Muscle layer of colon (tissue), 2 donors: ENCODE measurements at regions not wholly inside any gene's neighbourhood (a gene's known extent, or its start where the extent isn't known, plus 50 kb on each side); places are given as distances from the start of the nearest gene placed in this dataset.

ENCODE experiments used
- H3K27ac ChIP-seq: one replicate; pipeline ENCODE4 v1.7.0; 2013; ENCODE audit warnings: low read depth, mild to moderate bottlenecking, low read length, moderate library complexity
- H3K27me3 ChIP-seq, 2 donors: one replicate each; pipeline ENCODE4 v1.7.0; 2013; ENCODE audit warnings: low read length in 2 of 2, mild to moderate bottlenecking in 2 of 2; ENCODE audit not compliant: insufficient read depth in 2 of 2, control insufficient read depth in 1 of 2
- H3K36me3 ChIP-seq: one replicate; pipeline ENCODE4 v1.7.0; 2013; ENCODE audit warnings: mild to moderate bottlenecking, low read length; ENCODE audit not compliant: insufficient read depth
- H3K4me1 ChIP-seq: one replicate; pipeline ENCODE4 v1.7.0; 2013; ENCODE audit warnings: mild to moderate bottlenecking, low read length; ENCODE audit not compliant: insufficient read depth
- H3K4me3 ChIP-seq, 2 donors: one replicate each; pipeline ENCODE4 v1.7.0; 2013; ENCODE audit warnings: low read length in 2 of 2, low read depth in 1 of 2, mild to moderate bottlenecking in 1 of 2, moderate library complexity in 1 of 2
- H3K9ac ChIP-seq: one replicate; pipeline ENCODE4 v1.7.0; 2013; ENCODE audit warnings: low read length
- H3K9me3 ChIP-seq: one replicate; pipeline ENCODE4 v1.7.0; 2013; ENCODE audit warnings: mild to moderate bottlenecking, low read length
- donor health status: abdominal sarcoma.
- donor health status: Adenocarcinoma of cecum.

GRCh38 chr5:143674469-143674786 lies 137.5 kb upstream of the HMHB1 start:
- Histone ChIP-seq H3K9ac (no peak overlapping the region), H3K27me3 (no peaks in the 10 kb centered on the region), H3K4me3 (no peak overlapping the region), H3K27ac (no peak overlapping the region), H3K4me1 (no peaks in the 10 kb centered on the region), H3K9me3 (no peaks in the 10 kb centered on the region), H3K36me3 (no peaks in the 10 kb centered on the region)

- Histone ChIP-seq H3K4me3 (no peak overlapping the region), H3K9ac (no peak overlapping the region), H3K36me3 (no peaks in the 10 kb centered on the region), H3K4me1 (no peaks in the 10 kb centered on the region), H3K27me3 (no peaks in the 10 kb centered on the region), H3K27ac (no peak overlapping the region), H3K9me3 (no peaks in the 10 kb centered on the region)
These were observed 138.1 kb upstream of the HMHB1 start for GRCh38 chr5:143673676-143674468.

DNA sequence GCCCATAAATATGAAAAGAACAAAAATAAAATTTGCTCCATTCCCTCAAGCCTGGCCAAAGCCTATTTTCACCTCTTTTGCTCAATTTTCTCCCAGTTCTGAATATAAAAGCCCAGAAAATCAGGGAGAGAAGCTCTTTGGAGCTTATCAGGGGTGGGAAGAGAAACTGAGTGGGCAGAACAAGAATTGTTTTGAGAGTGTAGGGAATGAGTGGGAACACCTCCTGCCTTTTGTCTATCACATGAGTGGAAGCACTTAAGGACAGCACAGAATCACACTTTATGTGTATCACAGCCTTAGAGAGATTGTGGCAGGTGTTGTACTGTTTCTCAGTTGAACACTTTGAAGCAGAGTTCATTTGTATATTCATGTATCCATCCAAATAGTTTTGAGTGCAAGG lies 139.2 kb upstream of the HMHB1 start:
- Histone ChIP-seq H3K27me3 (no peaks in the 10 kb centered on the region), H3K27ac (no peak overlapping the region), H3K4me3 (no peak overlapping the region), H3K9ac (no peak overlapping the region), H3K36me3 (no peaks in the 10 kb centered on the region), H3K9me3 (no peaks in the 10 kb centered on the region), H3K4me1 (no peaks in the 10 kb centered on the region)

DNA sequence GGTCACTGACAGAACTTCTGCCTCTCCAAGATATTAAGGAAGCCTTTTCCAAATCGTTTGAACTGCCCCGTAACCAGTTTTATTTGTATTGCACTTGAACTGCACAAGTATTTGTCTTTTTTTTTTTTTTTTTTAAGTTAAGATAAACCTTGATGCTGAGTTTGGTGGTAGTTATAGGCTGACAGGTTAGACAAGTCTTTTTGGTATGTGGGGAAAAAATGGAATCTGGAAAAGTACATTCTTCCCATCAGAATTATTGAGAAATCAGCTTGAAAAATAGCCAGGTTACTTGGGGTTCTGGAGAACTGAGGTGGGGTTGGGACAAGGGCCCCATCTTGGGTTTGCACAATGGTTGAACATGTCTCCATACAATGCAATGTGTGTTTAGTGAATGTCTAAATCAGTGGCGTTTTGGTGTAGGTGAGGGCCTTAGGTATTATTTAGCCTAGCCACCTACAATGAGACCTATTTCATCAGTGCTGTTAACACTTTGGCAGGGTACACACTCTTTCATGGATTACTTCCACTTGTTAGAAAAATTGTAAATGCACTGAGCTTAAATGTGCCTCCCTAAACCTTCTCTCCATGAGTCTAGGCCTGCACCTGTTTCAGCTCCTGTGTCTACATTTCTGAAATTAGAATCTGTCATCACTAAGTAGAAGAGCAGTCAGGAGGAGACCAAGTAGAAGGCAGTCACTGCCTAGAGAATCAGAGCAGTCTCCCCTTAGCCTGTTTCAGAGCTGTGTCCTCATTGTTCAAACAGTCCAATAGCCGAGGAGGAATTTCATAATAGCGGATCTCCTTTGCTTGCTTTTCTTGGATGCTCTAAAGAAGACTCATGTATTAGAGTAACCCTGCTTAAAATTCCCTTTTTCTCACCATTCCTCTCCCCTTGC lies 140.0 kb upstream of the HMHB1 start:
- Histone ChIP-seq H3K27me3 (no peaks in the 10 kb centered on the region), H3K27ac (no peak overlapping the region), H3K4me1 (no peaks in the 10 kb centered on the region), H3K9ac (no peak overlapping the region), H3K36me3 (no peaks in the 10 kb centered on the region), H3K4me3 (no peak overlapping the region), H3K9me3 (no peaks in the 10 kb centered on the region)

GRCh38 chr5:143671021-143671420 lies 140.9 kb upstream of the HMHB1 start:
- H3K9ac ChIP-seq, result no peak overlapping the region
- H3K27me3 ChIP-seq, result no peaks in the 10 kb centered on the region
- no peak overlapping the region for H3K4me3 ChIP-seq
- no peaks in the 10 kb centered on the region for H3K36me3 ChIP-seq
- H3K27ac ChIP-seq, result no peak overlapping the region
- H3K4me1 ChIP-seq, result no peaks in the 10 kb centered on the region
- H3K9me3 ChIP-seq, result no peaks in the 10 kb centered on the region

DNA sequence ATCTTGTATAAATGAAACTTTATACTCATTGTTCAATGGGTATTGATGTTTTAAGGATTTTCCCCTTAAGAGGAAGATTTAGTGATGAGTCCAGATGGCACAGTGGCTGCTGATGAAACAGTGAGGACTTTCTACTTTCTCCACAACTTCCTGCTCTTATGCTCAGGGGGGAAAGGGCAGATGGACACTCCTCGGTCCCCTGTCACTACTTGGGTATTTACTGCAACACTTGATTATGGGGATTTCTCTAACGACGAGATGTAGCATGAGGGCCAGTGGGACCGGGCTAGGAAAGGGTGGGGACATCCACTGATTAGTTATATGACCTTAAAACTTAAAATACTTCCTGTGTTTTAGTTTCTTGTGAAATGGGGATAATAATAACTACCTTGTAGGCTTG lies 146.1 kb upstream of the HMHB1 start:
- Histone ChIP-seq H3K27me3 (no peaks in the 10 kb centered on the region), H3K27ac (no peak overlapping the region), H3K9me3 (no peaks in the 10 kb centered on the region), H3K4me1 (no peaks in the 10 kb centered on the region), H3K4me3 (no peak overlapping the region), H3K9ac (no peak overlapping the region), H3K36me3 (no peaks in the 10 kb centered on the region)

DNA sequence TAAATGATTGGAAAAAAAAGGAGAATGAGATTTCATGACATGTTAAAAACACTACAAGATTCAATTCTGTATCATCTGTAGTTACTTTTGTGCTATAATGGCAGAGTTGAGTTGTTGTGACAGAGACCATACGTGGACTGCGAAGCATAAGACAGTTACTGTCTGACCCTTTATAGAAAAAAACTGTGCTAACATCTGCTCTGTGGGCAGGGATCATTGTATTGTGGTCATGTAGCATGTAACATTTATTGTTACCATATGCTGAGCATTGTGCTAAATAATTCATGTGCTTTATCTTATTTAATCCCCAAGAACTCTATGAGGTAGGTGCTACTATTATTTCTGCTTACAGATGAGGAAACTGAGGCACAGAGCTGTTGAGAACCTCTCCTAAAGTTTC lies 147.3 kb upstream of the HMHB1 start:
- Histone ChIP-seq H3K9me3 (no peaks in the 10 kb centered on the region), H3K4me1 (no peaks in the 10 kb centered on the region), H3K9ac (no peak overlapping the region), H3K27me3 (no peaks in the 10 kb centered on the region), H3K27ac (no peak overlapping the region), H3K36me3 (no peaks in the 10 kb centered on the region), H3K4me3 (no peak overlapping the region)

GRCh38 chr5:143663872-143664271 lies 148.1 kb upstream of the HMHB1 start:
- H3K4me1 ChIP-seq, result no peaks in the 10 kb centered on the region
- H3K27ac ChIP-seq, result no peak overlapping the region
- H3K36me3 ChIP-seq, result no peaks in the 10 kb centered on the region
- H3K9ac ChIP-seq, result no peak overlapping the region
- no peaks in the 10 kb centered on the region for H3K9me3 ChIP-seq
- H3K27me3 ChIP-seq, result no peaks in the 10 kb centered on the region
- no peak overlapping the region for H3K4me3 ChIP-seq

GRCh38 chr5:143662020-143662419 lies 149.9 kb upstream of the HMHB1 start:
- H3K36me3 ChIP-seq, result no peaks in the 10 kb centered on the region
- H3K4me3 ChIP-seq, result no peak overlapping the region
- no peak overlapping the region for H3K9ac ChIP-seq
- no peak overlapping the region for H3K27ac ChIP-seq
- H3K27me3 ChIP-seq, result no peaks in the 10 kb centered on the region
- no peaks in the 10 kb centered on the region for H3K4me1 ChIP-seq
- no peaks in the 10 kb centered on the region for H3K9me3 ChIP-seq

DNA sequence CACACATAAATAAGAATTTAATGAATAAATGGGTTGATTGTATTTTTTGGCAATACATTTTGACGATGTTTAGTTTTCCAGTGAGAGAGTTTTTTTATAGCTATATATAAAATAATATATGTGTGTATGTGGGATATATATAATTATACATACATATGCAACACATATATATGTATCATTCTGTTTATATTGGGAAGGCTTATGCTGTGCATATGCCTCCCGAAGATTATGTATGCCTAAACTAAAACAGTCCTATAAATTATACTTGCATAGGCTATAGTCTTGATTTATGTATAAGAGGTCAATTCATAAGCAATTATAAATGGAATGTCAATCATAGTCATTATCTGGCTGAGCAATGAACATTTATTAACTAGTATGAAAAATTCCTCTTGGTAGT lies 151.3 kb upstream of the HMHB1 start:
- Histone ChIP-seq H3K4me3 (no peak overlapping the region), H3K27me3 (no peaks in the 10 kb centered on the region), H3K9ac (no peak overlapping the region)

DNA sequence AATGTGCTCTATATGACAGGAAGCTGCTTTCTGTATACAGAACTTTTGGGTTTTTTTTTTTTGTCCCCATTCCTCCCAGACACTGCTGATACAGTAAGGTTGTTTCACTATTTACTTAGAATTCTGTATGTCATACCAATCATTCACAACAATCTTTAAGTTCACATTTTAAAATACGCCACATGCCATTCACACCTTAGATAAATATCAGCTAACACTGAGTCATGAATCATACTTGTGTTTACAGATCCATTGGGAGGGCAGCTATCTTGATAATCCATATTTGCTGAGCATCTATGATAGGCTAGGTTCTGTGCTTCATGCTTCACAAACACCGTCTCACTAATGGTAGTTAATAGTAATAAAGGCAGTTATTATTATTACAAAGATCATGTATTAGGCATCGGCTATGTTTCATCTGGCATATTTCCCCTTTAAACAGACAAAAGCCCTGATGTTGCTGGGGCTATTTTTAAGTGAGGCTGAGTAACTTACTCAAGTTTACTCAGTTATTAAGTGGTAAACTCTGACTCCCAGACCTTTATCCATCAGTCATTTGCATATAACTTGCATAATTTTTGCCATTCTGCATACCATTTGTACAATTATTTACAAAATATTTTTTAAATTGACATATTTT lies 152.2 kb upstream of the HMHB1 start:
- no peaks in the 10 kb centered on the region for H3K4me1 ChIP-seq
- H3K27ac ChIP-seq, result no peak overlapping the region
- no peak overlapping the region for H3K9ac ChIP-seq
- no peak overlapping the region for H3K4me3 ChIP-seq
- H3K9me3 ChIP-seq, result no peaks in the 10 kb centered on the region
- H3K27me3 ChIP-seq, result no peaks in the 10 kb centered on the region
- no peaks in the 10 kb centered on the region for H3K36me3 ChIP-seq

More for the DNA sequence above, 151.3 kb upstream of the HMHB1 start:
- Histone ChIP-seq H3K4me1 (no peaks in the 10 kb centered on the region), H3K36me3 (no peaks in the 10 kb centered on the region), H3K9me3 (no peaks in the 10 kb centered on the region), H3K27ac (no peak overlapping the region)
